ENCODE measurements at regions not wholly inside any gene's neighbourhood (a gene's known extent, or its start where the extent isn't known, plus 50 kb on each side); places are given as distances from the start of the nearest gene placed in this dataset.
"Not testable (repeated sequence)": the region's sequence is repeated elsewhere in the genome, so short reads cannot be mapped to it uniquely, and the experiment has no call there.

GRCh38 chr17:70437656-70438055, 268.3 kb downstream of the KCNJ2 start:
- no peak for DNase-seq (ENCODE audit: low spot score)

DNA sequence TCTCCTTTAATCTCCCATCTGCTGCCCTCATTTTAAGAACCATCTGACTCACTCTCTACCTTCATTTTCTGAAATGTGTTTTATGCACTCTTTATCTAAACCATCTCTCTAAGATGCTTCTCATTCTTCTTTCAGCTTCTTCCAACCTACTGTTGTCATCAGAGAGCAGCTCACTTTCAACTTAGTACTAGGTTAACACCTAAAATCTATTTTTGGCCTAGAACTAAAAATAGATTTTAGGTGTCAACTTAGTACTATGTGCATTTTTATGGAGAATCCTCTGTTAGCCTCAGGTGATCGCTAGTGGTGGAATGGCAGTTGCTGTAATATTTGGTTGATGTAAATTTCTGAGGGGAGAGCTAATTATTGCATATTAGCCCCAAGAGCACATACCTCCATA, 277.1 kb downstream of the KCNJ2 start:
- DNase-seq (ENCODE audit: low spot score), result no peak

DNA sequence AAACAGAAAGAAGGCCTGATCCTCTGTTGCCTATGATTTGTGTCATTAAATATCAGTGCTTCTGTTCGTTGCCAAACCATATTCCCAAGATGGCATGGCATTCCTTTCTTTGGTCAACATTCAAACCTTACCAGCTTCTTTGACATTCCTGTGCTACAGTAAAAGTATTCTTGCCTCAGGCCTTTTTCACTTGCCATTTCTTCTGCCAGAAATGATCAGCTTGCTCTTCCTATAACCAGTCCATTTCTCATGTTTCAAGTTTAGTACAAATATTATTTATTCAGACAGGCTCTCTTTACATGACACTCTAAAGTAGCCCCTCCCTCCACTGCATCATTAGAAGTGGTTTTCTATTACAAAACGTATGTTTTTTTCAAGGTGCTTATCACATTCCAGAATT, 278.3 kb downstream of the KCNJ2 start:
- no peak for DNase-seq (ENCODE audit: low spot score)

- not testable (repeated sequence) for DNase-seq (ENCODE audit: low spot score)
Measured at GRCh38 chr17:70453075-70453474, 283.7 kb downstream of the KCNJ2 start.

DNA sequence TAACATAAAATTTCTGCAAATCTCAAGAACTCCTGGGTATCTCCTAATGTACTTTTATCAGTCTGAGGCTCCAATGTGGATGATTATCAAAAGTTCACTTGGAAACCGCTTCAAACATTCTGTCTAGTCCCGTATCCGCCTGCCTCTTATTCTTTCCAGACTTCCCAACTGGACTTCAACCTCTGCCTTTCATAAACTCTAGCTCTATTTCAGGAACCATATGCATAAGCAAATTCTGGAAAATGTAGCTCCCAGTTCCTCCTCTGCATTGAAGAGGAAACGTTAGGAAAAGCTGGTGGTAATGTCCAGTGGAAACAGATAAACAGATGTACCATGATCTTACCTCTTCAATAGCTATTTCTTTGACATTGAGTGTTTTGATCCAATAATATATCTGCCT, 285.0 kb downstream of the KCNJ2 start:
- DNase-seq (ENCODE audit: low spot score), result no peak

- DNase-seq (ENCODE audit: low spot score), result no peak
Measured at GRCh38 chr17:70454908-70455307, 285.6 kb downstream of the KCNJ2 start.

DNA sequence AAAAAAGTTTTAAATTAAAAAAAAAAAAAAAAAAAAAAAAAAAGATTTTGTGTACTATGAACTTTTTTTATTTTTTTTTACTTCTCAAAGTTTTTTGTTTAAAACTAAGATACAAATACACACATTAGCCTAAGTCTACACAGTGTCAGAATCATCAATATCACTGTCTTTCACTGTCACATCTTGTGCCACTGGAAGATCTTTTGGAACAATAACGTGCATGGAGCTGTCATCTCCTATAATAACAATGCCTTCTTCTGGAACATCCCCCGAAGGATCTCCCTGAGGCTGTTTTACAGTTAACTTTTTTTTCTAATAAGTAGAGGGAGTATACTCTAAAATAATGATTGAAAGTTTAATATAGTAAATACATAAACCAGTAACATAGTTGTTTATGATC, 295.7 kb downstream of the KCNJ2 start:
- no peak for DNase-seq (ENCODE audit: low spot score)

DNA sequence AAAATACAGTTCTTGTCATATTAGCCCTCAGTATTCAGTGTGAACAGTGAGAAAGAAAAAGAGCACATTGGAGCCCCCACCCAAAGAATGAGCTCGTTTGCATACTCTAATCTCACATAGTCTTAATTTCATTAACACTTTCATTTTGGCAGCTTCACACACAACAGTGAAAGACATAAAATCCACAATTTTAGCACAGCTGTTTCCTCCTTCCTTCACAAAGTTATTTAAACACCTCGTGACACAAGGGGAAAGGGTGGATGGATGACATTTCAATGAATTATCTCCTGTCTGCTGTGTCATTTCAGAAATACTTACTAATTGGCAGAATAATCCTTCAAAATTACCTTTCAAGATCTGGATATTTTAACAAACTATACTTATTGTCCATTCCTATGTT, 299.3 kb downstream of the KCNJ2 start:
- DNase-seq (ENCODE audit: low spot score), result no peak

DNA sequence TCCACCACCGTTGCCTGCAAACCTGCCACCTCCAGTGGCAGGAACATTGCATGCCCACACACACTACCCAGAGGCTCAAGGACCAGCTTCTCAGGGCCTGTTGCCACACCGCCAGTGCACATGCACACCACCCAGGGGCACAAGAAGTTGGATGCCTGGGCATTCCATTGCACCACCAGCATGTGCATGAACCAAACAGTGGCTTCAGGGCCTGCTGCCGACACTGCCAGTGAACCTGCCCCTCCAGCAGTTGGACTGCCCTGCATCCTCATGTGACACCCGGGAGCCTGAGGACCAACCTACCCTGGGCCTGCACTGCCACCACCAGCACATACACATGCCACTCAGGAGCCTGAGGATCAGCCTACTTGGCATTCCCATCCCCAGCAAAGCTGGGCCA, 303.7 kb downstream of the KCNJ2 start:
- DNase-seq (ENCODE audit: low spot score), result no peak

DNA sequence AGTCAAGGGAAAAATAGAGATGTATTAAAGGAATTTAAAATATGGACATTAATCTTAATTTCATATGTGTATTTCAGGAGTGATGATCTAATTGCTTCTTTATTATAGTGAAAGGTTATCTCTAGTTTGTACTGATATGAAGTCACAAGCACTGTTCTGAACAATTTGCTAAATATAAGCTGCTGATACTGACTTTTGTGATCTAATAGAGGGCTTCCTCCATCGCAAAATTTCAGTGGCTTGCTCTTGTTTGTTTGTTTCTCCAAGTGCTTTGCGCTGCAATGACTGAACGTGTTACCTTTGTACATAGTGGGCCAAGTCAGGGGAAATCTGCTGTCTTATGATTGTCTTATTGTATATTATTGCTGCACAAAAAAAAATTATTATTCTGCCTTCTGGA, 307.0 kb downstream of the KCNJ2 start:
- DNase-seq (ENCODE audit: low spot score), result no peak

GRCh38 chr17:70478902-70479301, 309.6 kb downstream of the KCNJ2 start:
- no peak for DNase-seq (ENCODE audit: low spot score)

DNA sequence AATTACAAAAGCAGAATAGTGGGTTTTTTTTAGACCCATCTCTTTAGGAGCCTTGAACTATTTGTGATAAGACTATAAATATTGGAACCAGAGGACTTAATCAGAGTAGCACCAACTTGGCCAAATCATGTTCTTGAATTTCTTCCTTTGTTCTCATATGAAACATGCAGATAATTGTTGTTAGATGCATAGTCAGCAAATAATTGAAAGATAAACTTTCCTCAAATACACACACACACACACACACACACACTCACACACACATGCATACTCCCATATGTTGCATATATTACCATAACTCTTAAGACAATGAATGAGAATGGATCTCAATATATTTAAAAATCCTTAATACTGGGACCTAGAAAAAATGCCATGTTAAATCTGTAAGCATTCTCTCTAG, 310.4 kb downstream of the KCNJ2 start:
- no peak for DNase-seq (ENCODE audit: low spot score)

DNA sequence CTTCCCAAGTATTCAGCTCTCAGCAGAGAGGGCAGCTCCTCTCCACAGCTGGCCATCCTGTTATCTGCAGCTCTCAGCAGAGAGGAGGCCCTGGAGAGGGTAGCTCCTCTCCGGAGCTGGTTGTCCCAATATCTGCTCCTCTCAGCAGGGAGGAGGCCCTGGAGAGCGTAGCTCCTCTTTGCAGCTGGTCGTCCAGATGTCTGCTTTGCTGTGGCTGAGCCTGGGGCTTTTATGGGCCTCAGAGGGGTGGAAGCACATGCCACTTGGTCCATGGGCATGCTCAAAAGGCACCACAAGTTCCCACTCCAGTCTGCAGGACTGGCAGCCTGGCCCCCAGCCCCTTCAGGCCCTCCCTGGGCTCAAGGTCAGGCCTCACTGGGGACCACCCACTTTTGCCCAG, 314.3 kb downstream of the KCNJ2 start:
- no peak for DNase-seq (ENCODE audit: low spot score)

DNA sequence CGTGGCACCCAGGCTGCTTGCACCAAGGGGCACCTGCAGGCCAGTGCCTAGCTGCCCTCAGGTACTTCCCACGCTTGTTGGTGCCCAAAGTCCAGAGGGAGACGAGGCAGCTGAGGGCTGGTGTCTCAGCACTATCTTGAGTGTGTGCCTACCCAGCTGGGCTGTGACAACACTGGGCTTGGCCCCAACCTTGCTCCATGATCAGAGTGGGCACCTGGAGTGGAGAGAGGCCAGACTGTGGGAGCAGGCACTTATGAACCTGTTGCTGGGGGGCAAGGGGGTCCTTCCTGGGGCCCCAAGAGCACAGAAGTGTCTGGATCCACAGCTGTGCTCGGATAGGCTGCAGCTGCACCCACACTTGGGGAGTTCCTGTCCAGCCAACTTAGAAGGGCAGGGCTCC, 314.7 kb downstream of the KCNJ2 start:
- no peak for DNase-seq (ENCODE audit: low spot score)

GRCh38 chr17:70484496-70484895, 315.2 kb downstream of the KCNJ2 start:
- DNase-seq (ENCODE audit: low spot score), result no peak

DNA sequence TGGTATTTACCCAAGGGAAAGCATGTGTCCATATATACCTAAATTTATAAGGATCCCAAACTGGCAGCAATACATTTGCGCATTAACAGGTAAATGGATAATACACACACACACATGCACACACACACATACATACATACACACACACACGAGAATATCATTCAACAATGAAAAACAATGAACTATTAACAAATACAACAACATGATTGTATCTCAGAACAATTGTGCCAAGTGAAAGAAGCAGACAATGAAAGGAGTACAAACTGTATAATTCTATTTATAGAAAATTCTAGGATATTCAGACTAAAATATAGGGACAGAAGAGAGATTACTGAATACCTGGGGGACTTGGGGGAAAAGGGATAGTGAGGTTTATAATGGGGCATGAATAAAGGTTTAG, 323.0 kb downstream of the KCNJ2 start:
- DNase-seq (ENCODE audit: low spot score), result peak; percentile 65

GRCh38 chr17:70493277-70493874, 324.0 kb downstream of the KCNJ2 start:
- DNase-seq (ENCODE audit: low spot score), result no peak

DNA sequence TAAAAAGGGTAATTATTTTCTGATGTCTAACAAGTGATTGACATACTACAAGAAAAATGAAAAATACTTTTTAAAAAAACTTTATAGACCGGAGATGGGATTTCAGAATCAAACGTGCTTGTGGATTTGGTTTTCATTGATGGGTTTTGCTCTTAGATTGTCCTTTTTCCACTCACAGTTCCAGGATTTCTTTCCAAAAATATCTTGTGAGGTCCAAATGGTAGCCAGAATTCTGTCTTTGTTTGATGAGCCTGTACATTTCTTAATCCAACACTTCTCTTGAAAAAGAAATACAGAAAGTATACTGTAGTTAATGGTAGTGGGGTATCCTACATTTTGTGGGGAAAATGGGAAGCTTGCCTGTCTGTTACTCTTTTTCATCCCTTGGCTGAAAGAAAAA, 329.3 kb downstream of the KCNJ2 start:
- no peak for DNase-seq (ENCODE audit: low spot score)

DNA sequence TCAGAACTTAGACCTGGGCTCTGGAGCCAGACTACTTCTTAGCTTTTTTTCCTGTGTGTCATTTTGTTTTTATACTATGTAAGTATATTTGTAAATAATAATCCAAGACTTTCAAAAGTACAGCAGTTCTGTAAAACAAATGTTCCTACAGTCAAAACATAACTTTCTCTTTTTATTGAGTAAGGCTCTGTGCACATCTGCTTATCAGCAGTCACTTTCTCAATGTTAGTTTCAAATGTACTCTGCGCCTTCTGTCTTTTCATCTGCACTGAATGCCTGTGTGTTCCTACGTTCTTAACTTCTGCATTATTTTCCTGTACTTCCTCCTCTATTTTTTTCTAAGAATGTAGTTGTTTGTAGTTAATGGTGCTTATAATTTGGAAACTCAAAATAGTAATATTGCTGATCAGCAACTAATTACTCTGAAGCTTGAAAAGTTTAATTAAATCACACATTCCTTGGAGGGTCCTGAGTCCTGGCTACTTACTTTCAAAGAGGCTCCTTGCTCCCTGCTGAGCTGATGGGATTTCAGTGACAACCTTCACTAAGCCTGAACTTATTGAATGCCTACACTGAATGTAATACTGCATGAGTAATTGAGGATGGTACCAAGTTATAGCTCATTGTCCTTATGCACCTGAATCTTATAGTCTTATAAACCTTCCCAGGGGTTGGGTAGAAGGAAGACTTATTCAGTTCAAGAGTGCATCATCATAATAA, 329.9 kb downstream of the KCNJ2 start:
- DNase-seq (ENCODE audit: low spot score), result peak; percentile 62

DNA sequence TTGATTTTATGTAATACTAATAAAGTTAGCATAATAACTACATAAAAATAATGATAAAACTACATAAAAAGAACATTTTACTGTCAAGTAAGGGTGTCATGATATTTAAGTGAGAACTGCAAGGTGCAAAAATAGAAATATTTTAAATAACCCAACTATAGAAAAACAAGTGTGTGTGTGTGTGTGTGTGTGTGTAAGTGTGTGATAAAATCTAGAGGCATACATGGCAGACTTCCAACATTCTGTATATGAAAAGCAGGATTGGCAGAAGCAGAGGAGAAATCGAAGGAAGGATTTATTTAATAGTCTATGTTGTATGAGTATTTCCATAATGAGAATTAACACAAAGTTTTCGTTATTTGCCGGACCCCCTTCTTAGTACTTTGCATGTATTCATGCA, 334.1 kb downstream of the KCNJ2 start:
- DNase-seq (ENCODE audit: low spot score), result no peak

DNA sequence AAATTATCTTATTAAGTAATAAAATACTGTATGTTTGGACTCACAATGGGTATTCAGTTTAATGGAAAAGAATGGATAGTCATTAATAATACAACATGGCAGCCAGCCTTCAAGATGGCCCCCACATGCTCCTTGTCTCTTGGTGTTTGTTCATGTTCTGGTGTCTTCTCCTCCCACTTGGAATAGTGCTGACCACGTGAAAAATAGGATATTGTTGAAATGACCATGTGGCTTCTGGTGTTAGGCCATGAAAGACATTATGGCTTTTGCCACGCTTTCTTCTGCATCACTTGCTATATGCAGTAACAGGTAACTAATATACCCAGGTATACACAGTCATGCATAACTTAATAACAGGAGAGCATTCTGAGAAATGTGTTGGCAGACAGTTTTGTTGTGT, 341.0 kb downstream of the KCNJ2 start:
- DNase-seq (ENCODE audit: low spot score), result no peak

DNA sequence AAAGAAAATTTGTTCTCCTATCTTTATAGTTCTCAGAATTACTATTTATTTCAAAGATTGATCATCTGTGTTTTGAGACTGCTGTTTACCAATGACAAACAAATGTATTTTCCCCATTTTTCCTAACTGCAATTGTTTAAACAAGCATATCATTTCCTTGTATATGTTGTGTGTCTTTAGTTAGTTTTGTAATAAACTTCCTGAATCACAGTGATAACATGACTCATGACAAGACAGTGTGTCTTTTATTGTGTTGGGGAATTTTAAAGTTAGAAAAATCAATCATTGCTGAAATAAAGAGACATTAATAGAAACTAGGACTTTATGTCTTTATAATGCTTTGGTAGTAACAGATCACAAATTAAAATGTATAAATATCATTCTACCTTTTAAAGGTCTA, 348.5 kb downstream of the KCNJ2 start:
- DNase-seq (ENCODE audit: low spot score), result no peak

GRCh38 chr17:70519300-70519699, 350.0 kb downstream of the KCNJ2 start:
- DNase-seq (ENCODE audit: low spot score), result no peak

- no peak for DNase-seq (ENCODE audit: low spot score)
Measured at GRCh38 chr17:70520447-70520846, 351.1 kb downstream of the KCNJ2 start.
